Lower lobe of right lung (tissue), 2 donors: ENCODE measurements at regions not wholly inside any gene's neighbourhood (a gene's known extent, or its start where the extent isn't known, plus 50 kb on each side); places are given as distances from the start of the nearest gene placed in this dataset.
"Not testable (repeated sequence)": the region's sequence is repeated elsewhere in the genome, so short reads cannot be mapped to it uniquely, and the experiment has no call there.

Source experiments
- ATAC-seq, 2 donors: fragments of 200-7000 bp; cut with Tn5 transposase; one replicate each; pipeline ENCODE4 v1.9.1; 2020 to 2022; ENCODE audit warnings: mild to moderate bottlenecking in 2 of 2, moderate library complexity in 2 of 2
- DNase-seq: peaks from one replicate; pipeline ENCODE4 v3.0.0-alpha.2; 2020
- H3K27ac ChIP-seq: fragments of 200-600 bp; one replicate; pipeline ENCODE4 v1.8.0; 2022
- H3K27me3 ChIP-seq: fragments of 200-600 bp; one replicate; pipeline ENCODE4 v1.8.0; 2022; ENCODE audit warnings: low read depth
- H3K36me3 ChIP-seq: fragments of 200-600 bp; one replicate; pipeline ENCODE4 v1.8.0; 2022; ENCODE audit warnings: mild to moderate bottlenecking
- H3K4me1 ChIP-seq: fragments of 200-600 bp; one replicate; pipeline ENCODE4 v1.8.0; 2022
- H3K4me3 ChIP-seq: fragments of 200-600 bp; one replicate; pipeline ENCODE4 v1.8.0; 2022; ENCODE audit warnings: mild to moderate bottlenecking
- H3K9me3 ChIP-seq: fragments of 200-600 bp; one replicate; pipeline ENCODE4 v1.8.0; 2022
- intact Hi-C: fragments of 100-400 bp; cut with DNase I; formaldehyde crosslinking; loops from one replicate; pipeline ENCODE4 v1.11.0; 2022
- TF ChIP-seq, protein P1 (sequence below): fragments of 200-600 bp; IDR thresholded peaks from one replicate; pipeline ENCODE4 v1.8.0; 2022; ENCODE audit warnings: antibody characterized with exemption, mild to moderate bottlenecking
- donor health status: DM: no; HTN: yes; CAD: no; lungs with severe emphysema.

DNA sequence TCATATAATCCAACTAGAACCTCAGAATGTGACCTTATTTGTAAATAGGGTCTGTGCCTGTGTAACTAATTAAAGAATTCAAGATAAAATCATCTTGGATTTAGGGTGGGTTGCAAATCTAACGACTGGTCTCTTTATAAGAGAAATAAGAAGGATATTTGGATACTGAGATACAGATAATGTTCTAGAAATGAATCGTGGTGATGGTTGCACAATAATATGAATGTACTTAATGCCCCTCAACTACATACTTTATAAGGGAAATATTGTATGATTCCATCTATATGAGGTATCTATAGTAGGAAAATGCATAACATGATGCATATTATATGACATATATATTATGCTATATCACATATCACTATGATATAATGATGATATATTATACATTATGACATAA is 265.7 kb downstream of the SEMA3D start:
- H3K27me3 ChIP-seq: no peaks in the 10 kb centered on the region
- peaks cover 9% of the 10 kb centered on the region for H3K9me3 ChIP-seq
- H3K36me3 ChIP-seq: no peaks in the 10 kb centered on the region
- no peak overlapping the region for H3K27ac ChIP-seq
- no peak for ATAC-seq
- H3K4me1 ChIP-seq: no peaks in the 10 kb centered on the region
- TF ChIP-seq, protein P1, sequence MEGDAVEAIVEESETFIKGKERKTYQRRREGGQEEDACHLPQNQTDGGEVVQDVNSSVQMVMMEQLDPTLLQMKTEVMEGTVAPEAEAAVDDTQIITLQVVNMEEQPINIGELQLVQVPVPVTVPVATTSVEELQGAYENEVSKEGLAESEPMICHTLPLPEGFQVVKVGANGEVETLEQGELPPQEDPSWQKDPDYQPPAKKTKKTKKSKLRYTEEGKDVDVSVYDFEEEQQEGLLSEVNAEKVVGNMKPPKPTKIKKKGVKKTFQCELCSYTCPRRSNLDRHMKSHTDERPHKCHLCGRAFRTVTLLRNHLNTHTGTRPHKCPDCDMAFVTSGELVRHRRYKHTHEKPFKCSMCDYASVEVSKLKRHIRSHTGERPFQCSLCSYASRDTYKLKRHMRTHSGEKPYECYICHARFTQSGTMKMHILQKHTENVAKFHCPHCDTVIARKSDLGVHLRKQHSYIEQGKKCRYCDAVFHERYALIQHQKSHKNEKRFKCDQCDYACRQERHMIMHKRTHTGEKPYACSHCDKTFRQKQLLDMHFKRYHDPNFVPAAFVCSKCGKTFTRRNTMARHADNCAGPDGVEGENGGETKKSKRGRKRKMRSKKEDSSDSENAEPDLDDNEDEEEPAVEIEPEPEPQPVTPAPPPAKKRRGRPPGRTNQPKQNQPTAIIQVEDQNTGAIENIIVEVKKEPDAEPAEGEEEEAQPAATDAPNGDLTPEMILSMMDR: no peak
- DNase-seq: no peak
- intact Hi-C loops: no loop called here
- H3K4me3 ChIP-seq: no peak overlapping the region

- DNase-seq, H3K36me3 ChIP-seq, H3K27me3 ChIP-seq, intact Hi-C loops, H3K4me1 ChIP-seq, H3K4me3 ChIP-seq, ATAC-seq, H3K27ac ChIP-seq, H3K9me3 ChIP-seq: not testable (repeated sequence)
Observed at GRCh38 chr7:84916973-84917372, 269.9 kb downstream of the SEMA3D start.

DNA sequence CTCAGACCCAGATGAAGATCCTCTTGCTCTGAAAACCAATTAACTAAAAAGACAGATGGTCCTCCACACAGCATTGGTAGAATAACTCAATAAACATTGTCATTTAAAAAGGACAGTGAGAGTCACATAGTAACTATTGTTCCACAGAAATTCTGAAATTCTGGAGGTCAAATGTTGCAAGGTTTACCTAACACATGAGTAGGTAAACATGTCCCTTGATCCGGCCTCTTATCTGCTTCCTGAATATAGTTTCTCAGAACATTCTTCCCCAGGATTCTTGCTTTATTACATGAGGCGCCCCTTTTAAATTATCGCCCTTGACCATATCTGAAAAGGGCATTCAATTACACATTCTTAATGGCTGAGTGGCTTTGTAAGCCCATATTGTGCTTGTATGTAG is 270.7 kb downstream of the SEMA3D start:
- intact Hi-C loops: no loop called here
- ATAC-seq (no peak), DNase-seq (no peak)
- H3K4me1 ChIP-seq: no peaks in the 10 kb centered on the region
- H3K27me3 ChIP-seq: no peaks in the 10 kb centered on the region
- H3K36me3 ChIP-seq: no peaks in the 10 kb centered on the region
- H3K4me3 ChIP-seq: no peak overlapping the region
- peaks cover 9% of the 10 kb centered on the region for H3K9me3 ChIP-seq
- TF ChIP-seq, protein P1: no peak
- no peak overlapping the region for H3K27ac ChIP-seq

- peaks cover 3% of the 10 kb centered on the region for H3K9me3 ChIP-seq
- TF ChIP-seq, protein P1: no peak
- H3K27ac ChIP-seq: no peak overlapping the region
- ATAC-seq (no peak), DNase-seq (no peak)
- intact Hi-C loops: no loop called here
- H3K27me3 ChIP-seq: no peaks in the 10 kb centered on the region
- no peaks in the 10 kb centered on the region for H3K36me3 ChIP-seq
- no peak overlapping the region for H3K4me3 ChIP-seq
- no peaks in the 10 kb centered on the region for H3K4me1 ChIP-seq
Observed at GRCh38 chr7:84914598-84914997, 272.3 kb downstream of the SEMA3D start.

GRCh38 chr7:84913731-84914130 is 273.1 kb downstream of the SEMA3D start:
- no peaks in the 10 kb centered on the region for H3K4me1 ChIP-seq
- ATAC-seq (no peak), DNase-seq (no peak)
- no peaks in the 10 kb centered on the region for H3K27me3 ChIP-seq
- intact Hi-C loops: no loop called here
- H3K9me3 ChIP-seq: no peaks in the 10 kb centered on the region
- no peak overlapping the region for H3K4me3 ChIP-seq
- TF ChIP-seq, protein P1: no peak
- H3K36me3 ChIP-seq: no peaks in the 10 kb centered on the region
- no peak overlapping the region for H3K27ac ChIP-seq

DNA sequence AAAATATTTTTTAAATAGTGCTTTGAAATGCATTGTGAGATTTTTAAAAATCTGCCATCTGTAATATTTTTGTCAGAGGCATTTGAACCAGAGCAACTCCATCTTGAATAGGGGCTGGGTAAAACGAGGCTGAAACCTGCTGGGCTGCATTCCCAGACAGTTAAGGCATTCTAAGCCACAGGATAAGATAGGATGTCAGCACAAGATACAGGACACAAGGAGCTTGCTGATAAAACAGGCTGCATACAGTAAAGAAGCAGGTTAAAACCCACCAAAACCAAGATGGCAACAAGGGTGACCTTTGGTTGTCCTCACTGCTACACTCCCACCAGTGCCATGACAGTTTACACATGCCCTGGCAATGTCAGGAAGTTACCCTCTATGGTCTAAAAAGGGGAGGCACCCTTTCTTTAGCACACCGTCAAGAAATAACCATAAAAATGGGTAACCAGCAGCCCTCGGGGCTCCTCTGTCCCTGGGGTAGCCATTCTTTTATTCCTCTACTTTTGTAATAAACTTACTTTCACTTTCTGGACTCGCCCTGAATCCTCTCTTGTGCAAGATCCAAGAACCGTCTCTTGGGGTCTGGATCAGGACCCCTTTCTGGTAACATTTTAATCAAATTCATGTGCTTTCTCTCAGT is 273.7 kb downstream of the SEMA3D start:
- ATAC-seq: no peak
- TF ChIP-seq, protein P1: no peak
- H3K36me3 ChIP-seq: no peaks in the 10 kb centered on the region
- H3K9me3 ChIP-seq: no peaks in the 10 kb centered on the region
- H3K4me1 ChIP-seq: no peaks in the 10 kb centered on the region
- H3K27me3 ChIP-seq: no peaks in the 10 kb centered on the region
- H3K27ac ChIP-seq: no peak overlapping the region
- no peak for DNase-seq
- H3K4me3 ChIP-seq: no peak overlapping the region
- intact Hi-C loops: no loop called here
